Loucy (cell line): ENCODE measurements at regions not wholly inside any gene's neighbourhood (a gene's known extent, or its start where the extent isn't known, plus 50 kb on each side); places are given as distances from the start of the nearest gene placed in this dataset.

Source experiments
- EZH2phosphoT487 ChIP-seq: fragments of 200-600 bp; IDR thresholded peaks from 2 replicates; pipeline ENCODE4 v1.6.1; 2018; ENCODE audit warnings: antibody characterized with exemption, mild to moderate bottlenecking, moderate library complexity, borderline replicate concordance
- TF ChIP-seq, protein P1 (sequence below): fragments of 200-600 bp; sonication (generic); conservative IDR thresholded peaks from 2 replicates; pipeline ENCODE4 v1.5.1; 2014; ENCODE audit warnings: mild to moderate bottlenecking, antibody characterized with exemption, low read length

GRCh38 chr3:64798316-64798715, 110.5 kb upstream of the ADAMTS9 start:
- TF ChIP-seq, protein P1, sequence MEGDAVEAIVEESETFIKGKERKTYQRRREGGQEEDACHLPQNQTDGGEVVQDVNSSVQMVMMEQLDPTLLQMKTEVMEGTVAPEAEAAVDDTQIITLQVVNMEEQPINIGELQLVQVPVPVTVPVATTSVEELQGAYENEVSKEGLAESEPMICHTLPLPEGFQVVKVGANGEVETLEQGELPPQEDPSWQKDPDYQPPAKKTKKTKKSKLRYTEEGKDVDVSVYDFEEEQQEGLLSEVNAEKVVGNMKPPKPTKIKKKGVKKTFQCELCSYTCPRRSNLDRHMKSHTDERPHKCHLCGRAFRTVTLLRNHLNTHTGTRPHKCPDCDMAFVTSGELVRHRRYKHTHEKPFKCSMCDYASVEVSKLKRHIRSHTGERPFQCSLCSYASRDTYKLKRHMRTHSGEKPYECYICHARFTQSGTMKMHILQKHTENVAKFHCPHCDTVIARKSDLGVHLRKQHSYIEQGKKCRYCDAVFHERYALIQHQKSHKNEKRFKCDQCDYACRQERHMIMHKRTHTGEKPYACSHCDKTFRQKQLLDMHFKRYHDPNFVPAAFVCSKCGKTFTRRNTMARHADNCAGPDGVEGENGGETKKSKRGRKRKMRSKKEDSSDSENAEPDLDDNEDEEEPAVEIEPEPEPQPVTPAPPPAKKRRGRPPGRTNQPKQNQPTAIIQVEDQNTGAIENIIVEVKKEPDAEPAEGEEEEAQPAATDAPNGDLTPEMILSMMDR = no peak
- no peak for TF ChIP-seq EZH2phosphoT487
